K562 (cell line): ENCODE measurements at regions not wholly inside any gene's neighbourhood (a gene's known extent, or its start where the extent isn't known, plus 50 kb on each side); places are given as distances from the start of the nearest gene placed in this dataset.

Experiments used
- ATAC-seq: fragments of 200-7000 bp; cut with Tn5 transposase; 3 replicates; pipeline ENCODE4 v1.9.1; 2020; ENCODE audit warnings: moderate library complexity
- BruUV-seq: library from RNA; stranded (reverse); fragments of 400-500 nt; replicated peaks from 2 replicates; lab custom pipeline; 2021; lab: Mats Ljungman, UMichigan
- CTCF ChIA-PET: fragments of 300-600 bp; formaldehyde crosslinking; extraction: SDS; loops from one replicate; lab custom pipeline; 2021; ENCODE audit warnings: low intra/inter-chr PET ratio; lab: Yijun Ruan, JAX
- POLR2A ChIA-PET: fragments of 300-600, 350-650 bp; sonication (Branson Sonifier 250); formaldehyde crosslinking; extraction: SDS; loops from one replicate; lab custom pipeline; 2021; ENCODE audit warnings: antibody characterized with exemption, inconsistent platforms; lab: Yijun Ruan, JAX
- DNase-seq, 4 experiments: peaks; one replicate each; pipeline versions ENCODE4 v3.0.0 to v3.0.0-alpha.2; 2011 to 2018; ENCODE audit warnings: low spot score in 3 of 4, mixed read lengths in 3 of 4; ENCODE audit errors: extremely low read depth in 1 of 4
- FAIRE-seq: peaks from 2 replicates; lab custom pipeline; 2011; peaks lifted over from hg19 to GRCh38; lab: Jason Lieb, UNC
- H2AFZ ChIP-seq: 2 replicates; pipeline ENCODE4 v1.6.0; 2011; ENCODE audit warnings: low read depth, low read length, control low read depth, inconsistent platforms
- H3K27ac ChIP-seq: fragments of 200-600 bp; 3 replicates; pipeline ENCODE4 v1.8.0; 2011; ENCODE audit warnings: low read depth, mild to moderate bottlenecking, control low read depth, inconsistent platforms, low read length, moderate library complexity, mixed read lengths; ENCODE audit errors: extremely low read depth
- H3K27me3 ChIP-seq, 2 experiments: fragments of 300-600 bp in 1 of 2; 2 replicates in 1 of 2; 3 replicates in 1 of 2; pipeline versions ENCODE4 v1.6.0 to v1.8.0; 2011; ENCODE audit warnings: inconsistent platforms in 2 of 2, low read length in 2 of 2, mild to moderate bottlenecking in 1 of 2, mixed read lengths in 1 of 2, moderate library complexity in 1 of 2; ENCODE audit not compliant: control insufficient read depth in 2 of 2, insufficient read depth in 2 of 2
- H3K36me3 ChIP-seq: fragments of 300-600 bp; 3 replicates; pipeline ENCODE4 v1.8.0; 2011; ENCODE audit warnings: mild to moderate bottlenecking, low read length, inconsistent platforms; ENCODE audit not compliant: control insufficient read depth, insufficient read depth
- H3K4me1 ChIP-seq, 2 experiments: fragments of 200-600 bp in 1 of 2; replicated peaks in 1 of 2; 2 replicates in 1 of 2; 3 replicates in 1 of 2; pipeline versions ENCODE4 v1.5.1 to v1.8.0; 2011; ENCODE audit warnings: inconsistent platforms in 2 of 2, low read length in 2 of 2, mild to moderate bottlenecking in 1 of 2, mixed read lengths in 1 of 2, moderate library complexity in 1 of 2; ENCODE audit not compliant: control insufficient read depth in 2 of 2, insufficient read depth in 2 of 2
- H3K4me2 ChIP-seq: 2 replicates; pipeline ENCODE4 v1.6.1; 2011; ENCODE audit warnings: low read length, control low read depth, inconsistent platforms, mixed read lengths; ENCODE audit not compliant: insufficient read depth
- H3K4me3 ChIP-seq: fragments of 200-600 bp; sonication (generic), shearing (Covaris generic); 2 replicates; pipeline ENCODE4 v1.5.1; 2016; ENCODE audit warnings: control low read depth, inconsistent platforms
- H3K79me2 ChIP-seq: fragments of 200-600 bp; 3 replicates; pipeline ENCODE4 v1.8.0; 2011; ENCODE audit warnings: low read length, inconsistent platforms; ENCODE audit not compliant: control insufficient read depth, insufficient read depth
- H3K9ac ChIP-seq, 2 experiments: 2 replicates each; pipeline versions ENCODE4 v1.6.0 to v1.6.1; 2011; ENCODE audit warnings: low read depth in 2 of 2, low read length in 2 of 2, control low read depth in 1 of 2, inconsistent platforms in 1 of 2, mild to moderate bottlenecking in 1 of 2, mixed read lengths in 1 of 2; ENCODE audit not compliant: insufficient read depth in 1 of 2
- H3K9me1 ChIP-seq: one replicate; pipeline ENCODE4 v1.6.0; 2011; ENCODE audit warnings: inconsistent platforms, mild to moderate bottlenecking, low read length, moderate library complexity; ENCODE audit not compliant: control insufficient read depth, insufficient read depth
- H3K9me3 ChIP-seq: replicated peaks from 2 replicates; pipeline ENCODE4 v1.5.1; 2011; ENCODE audit warnings: low read depth, low read length, inconsistent platforms; ENCODE audit not compliant: control insufficient read depth, insufficient read depth
- H4K20me1 ChIP-seq: replicated peaks from 2 replicates; pipeline ENCODE4 v1.6.1; 2011; ENCODE audit warnings: low read length, inconsistent platforms, mixed read lengths; ENCODE audit not compliant: control insufficient read depth, insufficient read depth
- BCL6 ChIP-seq: fragments of 250-450 bp; sonication (Bioruptor Pico); IDR thresholded peaks from 2 replicates; pipeline ENCODE4 v1.4.0; 2020
- CEBPG ChIP-seq, 3 experiments: fragments of 200-800 bp in 1 of 3; sonication (Bioruptor generic) in 1 of 3; sonication (generic) in 1 of 3; formaldehyde crosslinking in 1 of 3; IDR thresholded peaks in 2 of 3; conservative IDR thresholded peaks in 1 of 3; 2 replicates each; pipeline versions ENCODE4 v1.6.1 to v1.8.0; 2016 to 2022; ENCODE audit warnings: missing compliant biosample characterization in 2 of 3, missing genetic modification characterization in 2 of 3, mild to moderate bottlenecking in 1 of 3, missing genetic modification reagents in 1 of 3
- EP300 ChIP-seq: IDR thresholded peaks from 2 replicates; pipeline ENCODE4 v1.6.1; 2012; ENCODE audit warnings: low read length, improper control_type of control experiment
- KHSRP ChIP-seq: fragments of 450-650 bp; IDR thresholded peaks from 2 replicates; pipeline ENCODE4 v1.6.1; 2017
- KLF16 ChIP-seq: IDR thresholded peaks from 2 replicates; pipeline ENCODE4 v1.6.1; 2016; ENCODE audit warnings: antibody characterized with exemption
- SIN3B ChIP-seq: fragments of 450-650 bp; IDR thresholded peaks from 2 replicates; pipeline ENCODE4 v1.6.1; 2017; ENCODE audit warnings: low read depth, mild to moderate bottlenecking, moderate library complexity
- SMC3 ChIP-seq: conservative IDR thresholded peaks from 2 replicates; pipeline ENCODE4 v1.6.1; 2011; ENCODE audit warnings: low read depth, low read length, improper control_type of control experiment; ENCODE audit not compliant: insufficient read depth
- TAF1 ChIP-seq: IDR thresholded peaks from 2 replicates; pipeline ENCODE4 v1.6.1; 2011; ENCODE audit warnings: mild to moderate bottlenecking, low read length, moderate library complexity; ENCODE audit not compliant: insufficient read depth, control insufficient read depth, severe bottlenecking; ENCODE audit errors: extremely low read depth
- TAF9B ChIP-seq: fragments of 450-650 bp; IDR thresholded peaks from 2 replicates; pipeline ENCODE4 v1.6.1; 2018; ENCODE audit warnings: mild to moderate bottlenecking; ENCODE audit not compliant: partially characterized antibody
- TCF7L2 ChIP-seq: fragments of 150-350 bp; IDR thresholded peaks from 2 replicates; pipeline ENCODE4 v1.6.1; 2016; ENCODE audit warnings: low read depth, mild to moderate bottlenecking, low read length, moderate library complexity
- XRCC5 ChIP-seq: fragments of 200-400 bp; formaldehyde crosslinking; IDR thresholded peaks from 2 replicates; pipeline ENCODE4 v1.6.1; 2017; ENCODE audit warnings: low read depth, mild to moderate bottlenecking, low read length
- WGBS: fragments of 100-300 bp; shearing (Covaris generic); methylation state at CpG from one replicate; pipeline ENCODE4 v1.1.6; 2016; ENCODE audit warnings: low coverage, mixed read lengths; ENCODE audit not compliant: insufficient coverage; ENCODE audit errors: missing lambda C conversion rate; 5-methylcytosine and 5-hydroxymethylcytosine counted together
- in situ Hi-C: fragments of 300-500 bp; cut with MboI; formaldehyde crosslinking; loops from 4 replicates; pipeline ENCODE4 v1.15.0; 2018; ENCODE audit warnings: inconsistent platforms, mixed read lengths
- intact Hi-C: fragments of 100-400 bp; cut with micrococcal nuclease; formaldehyde crosslinking; loops from 2 replicates; pipeline ENCODE4 v1.14.2; 2022
- TF ChIP-seq, protein P1 (sequence below), 2 experiments: fragments of 450-650 bp in 1 of 2; sonication (generic) in 1 of 2; formaldehyde crosslinking; conservative IDR thresholded peaks; 2 replicates each; pipeline versions ENCODE4 v1.4.0 to v1.8.1; 2020 to 2022; ENCODE audit warnings: mild to moderate bottlenecking in 1 of 2, missing genetic modification reagents in 1 of 2
- TF ChIP-seq, protein P2 (sequence below): sonication (generic); formaldehyde crosslinking; IDR thresholded peaks from 2 replicates; pipeline ENCODE4 v1.8.1; 2023; ENCODE audit warnings: mild to moderate bottlenecking, missing genetic modification reagents
- TF ChIP-seq, protein P3 (sequence below): sonication (generic); formaldehyde crosslinking; IDR thresholded peaks from 2 replicates; pipeline ENCODE4 v1.5.0; 2020; ENCODE audit warnings: missing genetic modification reagents

DNA sequence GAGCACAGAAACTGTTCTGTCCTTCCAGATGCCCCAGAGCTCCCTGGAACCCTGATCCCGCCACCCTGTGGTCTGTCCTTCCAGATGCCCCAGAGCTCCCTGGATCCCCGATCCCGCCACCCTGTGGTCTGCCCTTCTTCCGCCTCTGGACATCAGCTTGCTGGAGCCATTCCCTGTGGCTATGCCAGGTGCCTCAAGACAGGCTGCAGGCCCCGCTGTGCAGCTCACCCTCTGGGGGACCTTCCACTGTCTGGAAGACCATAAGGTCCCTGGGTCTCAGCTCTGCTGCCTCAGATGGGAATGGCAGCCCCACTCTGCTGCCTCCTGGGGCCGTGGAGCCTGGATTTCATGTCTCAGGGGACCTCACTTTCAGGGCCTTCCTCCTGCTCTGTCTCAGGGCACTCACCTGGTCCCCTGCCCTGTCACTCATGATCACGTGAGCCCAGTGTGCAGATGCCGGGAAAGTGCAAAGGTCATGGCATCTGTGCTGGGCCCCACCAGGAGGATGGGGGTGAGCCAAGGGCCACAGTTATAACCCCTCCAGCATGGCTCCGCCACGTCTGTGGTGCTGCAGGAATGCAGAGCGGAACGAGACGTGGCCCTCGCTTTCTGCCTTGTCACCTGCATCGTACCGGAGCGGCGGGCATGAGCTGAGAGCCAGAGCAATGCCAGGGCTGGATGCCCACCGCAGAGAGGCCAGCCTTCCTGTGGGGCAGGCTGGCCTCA is 1520.7 kb downstream of the BRD1 start (continued):
- no peak for TF ChIP-seq CEBPG (CRISPR knock-in tag; IDR thresholded peaks at IDR 0.05)
- TF ChIP-seq CEBPG (tag; conservative IDR thresholded peaks at IDR 0.05 in 1 of 2, IDR thresholded peaks at IDR 0.05 in 1 of 2), result no peak
- TF ChIP-seq TAF9B, result no peak
- TF ChIP-seq, protein P1, sequence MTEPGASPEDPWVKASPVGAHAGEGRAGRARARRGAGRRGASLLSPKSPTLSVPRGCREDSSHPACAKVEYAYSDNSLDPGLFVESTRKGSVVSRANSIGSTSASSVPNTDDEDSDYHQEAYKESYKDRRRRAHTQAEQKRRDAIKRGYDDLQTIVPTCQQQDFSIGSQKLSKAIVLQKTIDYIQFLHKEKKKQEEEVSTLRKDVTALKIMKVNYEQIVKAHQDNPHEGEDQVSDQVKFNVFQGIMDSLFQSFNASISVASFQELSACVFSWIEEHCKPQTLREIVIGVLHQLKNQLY (CRISPR knock-in tag; conservative IDR thresholded peaks at IDR 0.05), result no peak
- no peak for TF ChIP-seq EP300
- TF ChIP-seq SIN3B, result no peak
- TF ChIP-seq BCL6 (CRISPR knock-in tag), result no peak
- no peak for TF ChIP-seq XRCC5

DNA sequence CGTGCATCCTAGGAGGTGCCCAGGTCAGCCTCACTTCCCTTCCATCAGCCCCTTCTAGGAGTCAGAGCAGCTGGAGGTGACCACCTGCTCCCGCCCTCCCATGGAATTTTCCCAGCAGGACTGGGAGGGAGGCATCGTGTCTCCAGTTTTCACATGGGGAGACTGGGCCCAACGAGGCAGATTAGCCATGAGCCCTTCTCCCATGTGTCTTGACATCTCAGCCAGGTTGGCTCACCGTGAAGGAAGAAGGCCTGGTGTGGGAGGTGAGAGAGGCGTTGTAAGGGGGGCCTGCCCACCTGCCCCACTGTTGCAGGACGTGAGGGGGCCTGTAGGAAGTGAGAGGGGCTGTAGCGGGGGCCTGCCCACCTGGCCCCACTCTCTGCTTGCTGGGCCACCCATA is 1521.4 kb downstream of the BRD1 start:
- H3K4me1 ChIP-seq, result no peaks in the 10 kb centered on the region
- DNase-seq (no peak), FAIRE-seq (no peak), ATAC-seq (no peak)
- H3K4me3 ChIP-seq, result no peak overlapping the region
- H3K9ac ChIP-seq, result no peak overlapping the region
- 0% methylated on average over 3 of the region's 8 CpGs for WGBS
- H3K9me1 ChIP-seq, result no peaks in the 10 kb centered on the region
- in situ Hi-C loops (no loop called here), intact Hi-C loops (no loop called here)
- POLR2A ChIA-PET, result no interaction called here
- no peaks in the 10 kb centered on the region for H3K79me2 ChIP-seq
- H3K27ac ChIP-seq, result no peak overlapping the region
- H3K36me3 ChIP-seq, result no peaks in the 10 kb centered on the region
- no peaks in the 10 kb centered on the region for H4K20me1 ChIP-seq
- no peaks in the 10 kb centered on the region; a peak in 1 of 5 replicates for H3K27me3 ChIP-seq
- no TSS peak for BruUV-seq
- TF ChIP-seq TCF7L2 (no peak), SMC3 (no peak), TAF1 (no peak), KLF16 (no peak), KHSRP (no peak)
- TF ChIP-seq, protein P2, sequence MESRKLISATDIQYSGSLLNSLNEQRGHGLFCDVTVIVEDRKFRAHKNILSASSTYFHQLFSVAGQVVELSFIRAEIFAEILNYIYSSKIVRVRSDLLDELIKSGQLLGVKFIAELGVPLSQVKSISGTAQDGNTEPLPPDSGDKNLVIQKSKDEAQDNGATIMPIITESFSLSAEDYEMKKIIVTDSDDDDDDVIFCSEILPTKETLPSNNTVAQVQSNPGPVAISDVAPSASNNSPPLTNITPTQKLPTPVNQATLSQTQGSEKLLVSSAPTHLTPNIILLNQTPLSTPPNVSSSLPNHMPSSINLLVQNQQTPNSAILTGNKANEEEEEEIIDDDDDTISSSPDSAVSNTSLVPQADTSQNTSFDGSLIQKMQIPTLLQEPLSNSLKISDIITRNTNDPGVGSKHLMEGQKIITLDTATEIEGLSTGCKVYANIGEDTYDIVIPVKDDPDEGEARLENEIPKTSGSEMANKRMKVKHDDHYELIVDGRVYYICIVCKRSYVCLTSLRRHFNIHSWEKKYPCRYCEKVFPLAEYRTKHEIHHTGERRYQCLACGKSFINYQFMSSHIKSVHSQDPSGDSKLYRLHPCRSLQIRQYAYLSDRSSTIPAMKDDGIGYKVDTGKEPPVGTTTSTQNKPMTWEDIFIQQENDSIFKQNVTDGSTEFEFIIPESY (CRISPR knock-in tag), result no peak
- TF ChIP-seq, protein P3, sequence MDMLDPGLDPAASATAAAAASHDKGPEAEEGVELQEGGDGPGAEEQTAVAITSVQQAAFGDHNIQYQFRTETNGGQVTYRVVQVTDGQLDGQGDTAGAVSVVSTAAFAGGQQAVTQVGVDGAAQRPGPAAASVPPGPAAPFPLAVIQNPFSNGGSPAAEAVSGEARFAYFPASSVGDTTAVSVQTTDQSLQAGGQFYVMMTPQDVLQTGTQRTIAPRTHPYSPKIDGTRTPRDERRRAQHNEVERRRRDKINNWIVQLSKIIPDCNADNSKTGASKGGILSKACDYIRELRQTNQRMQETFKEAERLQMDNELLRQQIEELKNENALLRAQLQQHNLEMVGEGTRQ (CRISPR knock-in tag), result no peak
- no peak overlapping the region for H3K4me2 ChIP-seq
- no peak overlapping the region for H2AFZ ChIP-seq
- H3K9me3 ChIP-seq, result no peaks in the 10 kb centered on the region
- CTCF ChIA-PET, result no interaction called here
